ENCODE measurements at regions not wholly inside any gene's neighbourhood (a gene's known extent, or its start where the extent isn't known, plus 50 kb on each side); places are given as distances from the start of the nearest gene placed in this dataset.

DNA sequence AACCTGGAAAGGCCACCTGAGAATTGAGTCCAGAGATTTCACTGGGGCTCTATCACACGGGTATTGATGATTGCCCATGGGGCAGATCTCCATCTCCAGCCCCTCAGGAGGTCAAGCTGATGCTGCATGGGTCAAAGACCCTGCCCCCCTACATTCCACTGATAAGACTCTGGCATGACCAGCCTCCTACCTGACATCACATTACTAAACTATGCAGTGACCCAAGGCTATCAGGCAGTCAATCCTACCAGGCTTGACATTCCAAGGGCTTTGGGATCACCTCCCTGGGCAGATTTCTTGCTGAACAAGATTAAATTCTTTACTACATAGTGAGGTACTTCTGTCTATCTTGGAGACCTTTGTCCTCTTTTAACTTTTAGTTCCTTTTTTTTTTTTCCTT is 192.7 kb upstream of the STS start:
- no peaks in the 10 kb centered on the region for H3K9me3 ChIP-seq
- no peaks in the 10 kb centered on the region for H3F3A ChIP-seq (replicated peaks; ENCODE audit: insufficient read depth)
- no peaks in the 10 kb centered on the region for H3K27me3 ChIP-seq (ENCODE audit: insufficient read depth)
- no peaks in the 10 kb centered on the region for H3K36me3 ChIP-seq (replicated peaks in 1 of 2; ENCODE audit: control insufficient read depth in 1 of 2, insufficient read depth in 2 of 2, low read length in 1 of 2)
- H3K4me2 ChIP-seq, result no peak overlapping the region
- ChIA-PET CTCF (no interaction called here), POLR2A (no interaction called here)
- H2AFZ ChIP-seq (ENCODE audit: low read depth), result no peak overlapping the region
- 11% methylated on average over 1 of the region's 1 CpG for WGBS (ENCODE audit: low lambda C conversion rate)
- H3K4me3 ChIP-seq (ENCODE audit: low read depth in 2 of 2, low read length in 1 of 2), result no peak overlapping the region
- TF ChIP-seq, protein P1, sequence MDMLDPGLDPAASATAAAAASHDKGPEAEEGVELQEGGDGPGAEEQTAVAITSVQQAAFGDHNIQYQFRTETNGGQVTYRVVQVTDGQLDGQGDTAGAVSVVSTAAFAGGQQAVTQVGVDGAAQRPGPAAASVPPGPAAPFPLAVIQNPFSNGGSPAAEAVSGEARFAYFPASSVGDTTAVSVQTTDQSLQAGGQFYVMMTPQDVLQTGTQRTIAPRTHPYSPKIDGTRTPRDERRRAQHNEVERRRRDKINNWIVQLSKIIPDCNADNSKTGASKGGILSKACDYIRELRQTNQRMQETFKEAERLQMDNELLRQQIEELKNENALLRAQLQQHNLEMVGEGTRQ (IDR thresholded peaks at IDR 0.05; ENCODE audit: borderline replicate concordance, low read depth, low read length), result no peak
- no peak for TF ChIP-seq RAD21 (IDR thresholded peaks at IDR 0.05; ENCODE audit: low read length)
- TF ChIP-seq USF1 (IDR thresholded peaks at IDR 0.05; ENCODE audit: borderline replicate concordance, low read depth), result no peak
- TF ChIP-seq ELF1 (IDR thresholded peaks at IDR 0.05), result no peak
- TF ChIP-seq CHD2 (IDR thresholded peaks at IDR 0.05; ENCODE audit: low read length, partially characterized antibody), result no peak
- TF ChIP-seq GATA2 (CRISPR knock-in tag; IDR thresholded peaks at IDR 0.05), result no peak
- no peaks in the 10 kb centered on the region for H3K4me1 ChIP-seq (ENCODE audit: control insufficient read depth in 1 of 2, insufficient read depth in 2 of 2, low read depth in 1 of 2, low read length in 1 of 2)
- H4K20me1 ChIP-seq (ENCODE audit: insufficient read depth), result no peaks in the 10 kb centered on the region
- no peaks in the 10 kb centered on the region for H3K9me2 ChIP-seq
- no peak overlapping the region for H3K9ac ChIP-seq
- DNase-seq, result no peak
- H3K27ac ChIP-seq (ENCODE audit: low read depth in 2 of 2, low read length in 1 of 2), result no peak overlapping the region
- no peaks in the 10 kb centered on the region for H3K79me2 ChIP-seq (ENCODE audit: insufficient read depth)

DNA sequence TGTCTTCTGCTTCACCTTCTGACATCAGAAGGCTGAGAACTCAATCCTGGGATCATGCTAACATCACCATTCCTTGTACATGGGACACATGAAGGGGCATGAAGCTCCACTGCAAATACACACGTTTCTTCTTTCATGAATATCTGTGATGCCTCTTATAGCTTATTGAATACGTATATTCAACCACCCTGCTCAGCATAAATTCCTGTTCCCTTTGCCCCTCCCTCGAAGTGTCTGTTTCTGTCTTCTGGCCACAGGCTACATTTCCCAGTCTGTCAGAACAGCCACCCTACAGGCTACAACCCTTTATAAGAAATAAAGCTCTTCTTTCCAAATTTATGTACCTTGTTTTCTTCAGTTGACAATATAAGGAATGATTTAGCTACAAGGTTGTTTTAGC is 201.3 kb upstream of the STS start:
- Histone ChIP-seq H3F3A (replicated peaks; ENCODE audit: insufficient read depth) (no peaks in the 10 kb centered on the region), H3K27me3 (ENCODE audit: insufficient read depth) (no peaks in the 10 kb centered on the region), H4K20me1 (ENCODE audit: insufficient read depth) (no peaks in the 10 kb centered on the region), H3K9ac (no peak overlapping the region), H3K4me3 (ENCODE audit: low read depth in 2 of 2, low read length in 1 of 2) (no peak overlapping the region), H3K4me1 (ENCODE audit: control insufficient read depth in 1 of 2, insufficient read depth in 2 of 2, low read depth in 1 of 2, low read length in 1 of 2) (no peaks in the 10 kb centered on the region), H3K79me2 (ENCODE audit: insufficient read depth) (no peaks in the 10 kb centered on the region), H3K9me2 (no peaks in the 10 kb centered on the region), H3K36me3 (replicated peaks in 1 of 2; ENCODE audit: control insufficient read depth in 1 of 2, insufficient read depth in 2 of 2, low read length in 1 of 2) (no peaks in the 10 kb centered on the region), H3K9me3 (no peaks in the 10 kb centered on the region), H3K4me2 (no peak overlapping the region), H3K27ac (ENCODE audit: low read depth in 2 of 2, low read length in 1 of 2) (no peak overlapping the region), H2AFZ (ENCODE audit: low read depth) (no peak overlapping the region)
- ChIA-PET CTCF (no interaction called here), POLR2A (no interaction called here)
- DNase-seq, result no peak
- 10% methylated on average over 3 of the region's 3 CpGs for WGBS (ENCODE audit: low lambda C conversion rate)
- no peak for TF ChIP-seq RXRA (IDR thresholded peaks at IDR 0.05; ENCODE audit: borderline replicate concordance, low read depth)
- no peak for TF ChIP-seq TEAD4 (IDR thresholded peaks at IDR 0.05; ENCODE audit: borderline replicate concordance, insufficient read depth)
- no peak for TF ChIP-seq POLR2AphosphoS5 (IDR thresholded peaks at IDR 0.05; ENCODE audit: low read depth, low read length)
- TF ChIP-seq FOSL2 (IDR thresholded peaks at IDR 0.05; ENCODE audit: borderline replicate concordance, low read depth), result no peak
- TF ChIP-seq MAX (IDR thresholded peaks at IDR 0.05; ENCODE audit: low read depth), result no peak
- no peak for TF ChIP-seq PBX3 (IDR thresholded peaks at IDR 0.05)
- no peak for TF ChIP-seq MXI1 (IDR thresholded peaks at IDR 0.05; ENCODE audit: low read depth, low read length)
- no peak for TF ChIP-seq YY1 (IDR thresholded peaks at IDR 0.05; ENCODE audit: low read depth)
- TF ChIP-seq GABPA (IDR thresholded peaks at IDR 0.05; ENCODE audit: low read depth), result no peak
- no peak for TF ChIP-seq CHD2 (IDR thresholded peaks at IDR 0.05; ENCODE audit: low read length, partially characterized antibody)
- TF ChIP-seq RAD21 (IDR thresholded peaks at IDR 0.05; ENCODE audit: low read length), result no peak
- TF ChIP-seq RCOR1 (IDR thresholded peaks at IDR 0.05; ENCODE audit: low read length), result no peak
- no peak for TF ChIP-seq TAF1 (IDR thresholded peaks at IDR 0.05; ENCODE audit: borderline replicate concordance, low read depth, low read length)
- TF ChIP-seq EZH2phosphoT487 (IDR thresholded peaks at IDR 0.05; ENCODE audit: borderline replicate concordance, low read depth), result no peak
- TF ChIP-seq, protein P1 (IDR thresholded peaks at IDR 0.05; ENCODE audit: borderline replicate concordance, low read depth, low read length), result no peak
- no peak for TF ChIP-seq SIN3A (IDR thresholded peaks at IDR 0.05; ENCODE audit: borderline replicate concordance, low read depth, low read length)

All from SK-N-SH (cell line).